SW480 (cell line): ENCODE measurements at regions not wholly inside any gene's neighbourhood (a gene's known extent, or its start where the extent isn't known, plus 50 kb on each side); places are given as distances from the start of the nearest gene placed in this dataset.

Source experiments
- DNase-seq: peaks from one replicate; pipeline ENCODE4 v3.0.0-alpha.2; 2016; ENCODE audit warnings: low spot score

- no peak for DNase-seq
These were observed 464.7 kb downstream of the TXNL1 start for GRCh38 chr18:56173542-56174220.

DNA sequence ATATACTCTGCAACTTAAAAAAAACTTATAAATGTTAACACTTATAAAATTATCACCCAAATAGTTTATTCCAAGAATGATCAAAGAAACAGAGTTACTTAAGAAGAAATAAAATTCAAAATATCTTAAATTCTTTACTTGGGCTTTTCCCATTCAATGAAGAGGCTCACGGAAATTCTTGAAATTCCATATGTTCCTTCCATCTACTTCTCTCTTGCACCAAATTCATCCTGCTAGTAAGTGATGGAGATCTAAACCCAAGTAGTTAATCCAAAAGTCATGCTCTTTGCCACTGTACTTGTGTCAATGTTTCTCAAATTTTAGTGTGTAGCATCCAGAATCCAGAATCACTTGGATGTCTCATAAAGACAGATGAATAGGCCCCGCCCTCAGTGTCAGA lies 465.9 kb downstream of the TXNL1 start:
- no peak for DNase-seq

DNA sequence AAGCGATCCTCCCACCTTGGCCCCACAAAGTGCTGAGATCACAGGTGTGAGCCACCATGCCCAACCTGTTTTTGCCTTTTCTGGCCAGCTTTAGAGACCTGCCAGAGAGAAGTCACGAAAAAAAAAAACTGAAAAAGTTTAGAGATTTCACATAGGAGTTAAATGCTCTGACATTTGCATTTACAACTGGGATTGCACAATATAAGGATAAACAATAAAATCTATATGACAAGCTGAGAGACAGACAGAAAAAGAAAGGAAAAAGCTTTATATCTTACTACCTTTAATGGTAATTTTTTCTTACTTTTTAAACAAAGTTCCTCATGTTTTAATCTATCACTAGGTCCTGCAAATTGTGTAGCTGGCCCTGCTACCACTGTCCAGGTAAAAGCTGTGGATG lies 466.5 kb downstream of the TXNL1 start:
- no peak for DNase-seq

DNA sequence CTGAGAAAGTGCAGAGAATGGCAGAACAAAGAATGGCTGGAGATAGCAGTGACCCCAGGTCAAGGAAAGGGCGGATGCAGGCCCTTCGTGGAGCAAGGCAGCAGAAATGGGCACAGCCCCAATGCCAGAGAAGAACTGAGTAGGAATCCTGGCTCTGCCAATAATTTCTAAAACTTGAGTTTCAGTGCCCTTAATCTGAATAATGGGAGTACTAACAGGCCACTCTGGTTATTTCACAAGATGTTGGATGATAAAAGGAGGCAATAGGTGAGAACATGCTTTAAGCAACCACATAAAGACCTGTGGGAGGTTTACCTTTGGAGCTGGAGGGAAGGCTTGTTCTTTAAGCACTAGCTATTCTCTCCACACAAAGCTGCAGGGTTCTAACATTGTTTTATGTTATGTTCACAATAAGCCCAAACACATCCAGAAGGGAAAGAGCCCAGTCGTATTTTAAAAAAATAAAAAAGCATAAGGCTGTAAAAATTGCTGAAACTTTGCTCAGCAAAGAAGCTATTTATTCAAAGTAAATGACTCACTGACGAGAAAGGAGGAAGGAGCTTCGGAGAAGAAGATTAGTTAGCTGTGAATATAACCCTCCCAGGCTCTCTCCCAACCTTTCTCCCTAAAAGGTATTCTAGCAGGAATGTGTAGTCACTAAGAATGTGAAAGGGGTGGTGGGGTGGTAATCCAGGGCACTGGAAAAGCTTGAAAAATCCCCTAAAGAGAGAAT lies 470.2 kb downstream of the TXNL1 start:
- DNase-seq, result no peak

GRCh38 chr18:56167366-56167765 lies 471.0 kb downstream of the TXNL1 start:
- no peak for DNase-seq

- no peak for DNase-seq
These were observed 471.5 kb downstream of the TXNL1 start for GRCh38 chr18:56166914-56167313.

GRCh38 chr18:56165601-56166355 lies 472.6 kb downstream of the TXNL1 start:
- DNase-seq, result no peak

DNA sequence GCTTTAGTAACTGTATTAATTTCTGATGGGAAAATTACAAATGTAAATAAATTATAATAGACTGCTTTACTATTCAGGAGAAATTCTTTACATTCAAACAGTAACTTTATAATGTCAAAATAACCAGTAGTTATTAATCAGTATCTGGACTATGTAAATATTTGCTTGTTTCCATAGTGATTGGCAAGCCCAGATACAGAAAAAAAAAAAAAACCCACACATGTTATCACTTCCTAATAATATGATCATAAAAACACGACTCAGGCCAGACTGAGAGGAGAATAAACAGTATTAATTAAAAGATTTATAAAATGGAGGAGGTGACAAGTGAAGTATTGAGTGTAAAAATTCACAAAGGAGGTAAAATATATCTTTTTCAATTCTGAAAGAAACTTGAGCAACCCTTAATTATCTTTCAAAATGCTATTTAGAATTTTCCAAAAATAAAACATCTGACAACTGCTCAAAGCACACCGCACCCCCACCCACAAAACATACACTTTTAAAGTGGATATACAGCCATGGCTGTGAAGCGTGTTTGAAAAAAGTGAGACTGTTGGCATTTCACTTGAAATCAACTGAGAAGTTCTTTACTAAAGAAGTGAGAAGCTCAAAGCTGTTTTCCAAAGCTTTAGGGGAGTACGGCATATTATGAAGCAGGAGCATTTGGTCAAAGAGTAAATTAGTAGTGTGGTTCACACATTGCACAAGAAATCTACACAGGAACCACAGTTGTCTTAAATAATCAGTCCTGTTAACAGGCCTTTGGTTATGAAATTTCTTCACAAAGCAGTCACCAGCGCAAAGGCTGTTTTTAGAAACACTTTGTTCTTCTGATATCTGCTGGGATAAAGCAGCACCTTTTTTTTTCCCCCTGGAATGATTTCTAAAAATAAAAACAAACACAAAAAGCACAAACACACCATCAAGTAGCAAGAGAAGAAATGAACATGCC lies 475.8 kb downstream of the TXNL1 start:
- DNase-seq, result no peak

DNA sequence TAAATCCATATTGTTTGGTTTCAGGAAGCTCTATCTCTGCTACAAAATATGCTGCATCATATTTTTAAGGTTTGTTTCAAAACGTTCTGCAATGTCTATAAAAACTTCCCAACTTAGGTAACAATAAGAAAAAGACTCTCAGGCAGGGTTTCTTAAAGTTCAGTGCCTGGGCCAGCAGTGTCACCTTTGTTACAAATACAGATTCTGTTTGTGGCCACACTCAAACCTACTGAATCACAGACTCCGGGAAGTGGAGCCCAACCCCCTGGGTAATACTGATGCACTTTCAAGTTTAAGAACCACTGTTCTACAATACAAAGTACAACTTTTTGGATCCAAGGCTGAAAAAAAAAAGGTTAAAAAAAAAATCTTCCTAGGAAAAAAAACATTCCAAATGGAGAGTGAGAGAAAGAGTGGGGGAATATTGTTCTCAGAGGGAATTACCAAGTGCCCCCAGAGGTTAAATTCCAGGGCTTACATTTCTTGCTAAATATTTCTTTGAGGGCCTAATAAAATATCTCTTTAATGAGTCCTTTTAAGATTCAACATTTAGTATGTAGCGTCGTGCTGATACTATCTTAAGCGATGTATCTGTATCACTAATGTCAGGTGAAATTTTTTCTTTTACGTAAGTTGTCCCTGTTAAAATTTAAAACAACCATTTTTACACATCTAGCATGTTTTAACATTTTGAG lies 476.7 kb downstream of the TXNL1 start:
- no peak for DNase-seq

DNA sequence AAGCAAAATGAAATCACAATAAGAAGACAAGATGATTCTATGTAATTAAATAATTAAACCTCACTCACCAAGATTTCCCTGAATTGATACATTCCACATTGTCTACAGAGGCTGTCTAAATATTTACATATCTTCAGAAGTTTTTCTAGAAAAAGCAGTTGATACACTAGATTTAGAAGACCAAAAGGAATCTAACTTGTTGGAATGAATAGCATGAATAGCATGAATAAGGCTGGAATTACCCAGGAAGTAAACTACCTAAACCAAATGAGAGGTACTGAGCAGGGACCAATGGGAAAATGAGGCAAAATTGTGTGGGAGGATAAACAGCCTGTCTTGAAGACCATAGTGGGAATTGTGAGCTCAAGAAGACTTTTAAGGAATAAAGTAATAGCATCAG lies 479.7 kb downstream of the TXNL1 start:
- DNase-seq, result no peak

GRCh38 chr18:56157541-56157940 lies 480.9 kb downstream of the TXNL1 start:
- no peak for DNase-seq

- DNase-seq, result no peak
These were observed 485.7 kb downstream of the TXNL1 start for GRCh38 chr18:56152551-56153310.

- DNase-seq, result no peak
These were observed 490.0 kb downstream of the TXNL1 start for GRCh38 chr18:56148373-56148772.

GRCh38 chr18:56146565-56146964 lies 491.8 kb downstream of the TXNL1 start:
- DNase-seq, result no peak

- DNase-seq, result no peak
These were observed 496.4 kb downstream of the TXNL1 start for GRCh38 chr18:56142001-56142400.

- no peak for DNase-seq
These were observed 498.6 kb downstream of the TXNL1 start for GRCh38 chr18:56139792-56140254.

GRCh38 chr18:56139372-56139771 lies 499.0 kb downstream of the TXNL1 start:
- no peak for DNase-seq

DNA sequence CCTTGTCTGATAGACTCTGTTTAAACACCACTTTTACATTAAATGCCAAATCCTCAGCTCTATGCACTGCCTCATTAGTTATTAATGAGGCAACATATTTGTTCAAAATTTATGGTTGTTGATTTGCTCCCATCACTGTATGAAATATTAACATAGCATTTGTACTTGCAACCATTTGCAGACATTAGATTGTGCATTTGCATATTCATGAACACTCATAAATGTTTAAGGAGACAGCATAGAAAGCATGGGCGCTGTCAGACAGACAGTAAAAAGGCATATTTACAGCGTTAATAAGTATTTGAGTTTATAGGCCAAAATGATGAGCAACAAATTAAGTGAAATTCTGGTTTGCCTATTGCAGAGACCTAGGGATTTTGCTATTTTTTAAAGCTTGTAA lies 502.3 kb downstream of the TXNL1 start:
- DNase-seq, result no peak

DNA sequence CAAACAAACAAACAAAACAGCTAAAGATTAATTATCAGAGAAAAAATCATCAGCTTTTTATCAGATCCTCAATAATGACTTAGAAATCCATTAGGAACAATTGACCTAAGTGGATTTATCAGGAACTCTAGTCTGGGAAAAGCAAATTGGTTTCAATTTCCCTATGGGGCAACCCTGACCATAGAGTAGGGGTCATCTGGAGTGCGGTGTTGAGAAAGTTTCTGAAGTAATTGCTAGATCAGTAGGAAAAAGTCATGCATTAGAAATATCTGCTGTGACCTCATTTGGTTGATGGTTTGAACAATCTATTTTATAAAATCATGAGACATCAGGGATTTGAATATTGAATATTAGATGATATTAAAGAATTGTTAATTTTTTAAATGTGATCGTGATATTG lies 507.9 kb downstream of the TXNL1 start:
- no peak for DNase-seq

GRCh38 chr18:56128153-56128791 lies 510.1 kb downstream of the TXNL1 start:
- DNase-seq, result no peak
